Pancreas (tissue), 10 donors: ENCODE measurements at regions not wholly inside any gene's neighbourhood (a gene's known extent, or its start where the extent isn't known, plus 50 kb on each side); places are given as distances from the start of the nearest gene placed in this dataset.

Experiments used
- ATAC-seq, 4 donors: fragments of 200-7000 bp; cut with Tn5 transposase; one replicate each; pipeline versions ENCODE4 v1.8.0 to v1.9.1; 2020; ENCODE audit warnings: mild to moderate bottlenecking in 4 of 4, moderate library complexity in 4 of 4
- DNase-seq, 6 donors: peaks; one replicate each; pipeline ENCODE4 v3.0.0-alpha.2; 2020
- FAIRE-seq: peaks from 2 replicates; lab custom pipeline; 2012; peaks lifted over from hg19 to GRCh38; lab: Jason Lieb, UNC
- H3K27ac ChIP-seq, 4 donors: fragments of 200-600 bp; sonication (generic); 1 replicate in 3 of 4; 2 replicates in 1 of 4; pipeline versions ENCODE4 v1.5.0 to v1.8.0; 2020
- H3K27me3 ChIP-seq, 4 donors: fragments of 200-600 bp; one replicate each; pipeline ENCODE4 v1.8.0; 2021
- H3K36me3 ChIP-seq, 3 donors: fragments of 200-600 bp; sonication (generic) in 1 of 3; one replicate each; pipeline versions ENCODE4 v1.5.0 to v1.8.0; 2020 to 2021
- H3K4me1 ChIP-seq, 3 donors: fragments of 200-600 bp; one replicate each; pipeline ENCODE4 v1.8.0; 2021
- H3K4me3 ChIP-seq, 4 donors: fragments of 200-600 bp; sonication (generic) in 2 of 4; one replicate each; pipeline versions ENCODE4 v1.5.0 to v1.8.0; 2020 to 2021
- H3K9me3 ChIP-seq, 4 donors: fragments of 200-600 bp; one replicate each; pipeline ENCODE4 v1.8.0; 2021
- CTCF ChIP-seq, 4 donors: fragments of 200-600 bp; sonication (generic) in 3 of 4; IDR thresholded peaks; one replicate each; pipeline versions ENCODE4 v1.5.0 to v1.8.0; 2021; ENCODE audit warnings: antibody characterized with exemption in 4 of 4
- WGBS, 2 donors: extraction: QIAGEN DNeasy Blood & Tissue Kit; methylation state at CpG; one replicate each; pipeline ENCODE4 v1.1.7; 2013; 5-methylcytosine and 5-hydroxymethylcytosine counted together
- intact Hi-C, 3 donors: fragments of 100-400 bp; cut with DNase I; formaldehyde crosslinking; loops; one replicate each; pipeline versions ENCODE4 v1.11.1 to v1.14.2; 2022
- donor health status: healthy with polysubstance abuse.
- donor health status: DM: no; HTN: no; CAD: no; lungs with moderate emphysema.
- donor health status: DM: no; HTN: no; CAD: no.
- donor health status: control.
- donor health status: control.
- donor health status: Bipolar disorder and iron deficiency.
- donor health status: DM: yes; HTN: yes; CAD: no.
- donor health status: DM: no; HTN: no; CAD: no.
- donor health status: DM: no; HTN: no; CAD: no.
- donor health status: DM: yes; HTN: yes; CAD: no.

- Histone ChIP-seq H3K4me3 (no peak overlapping the region), H3K27me3 (no peaks in the 10 kb centered on the region), H3K9me3 (no peaks in the 10 kb centered on the region), H3K36me3 (no peaks in the 10 kb centered on the region), H3K4me1 (no peaks in the 10 kb centered on the region), H3K27ac (no peak overlapping the region)
- no peak for FAIRE-seq
- no peak for TF ChIP-seq CTCF (IDR thresholded peaks at IDR 0.05)
- DNase-seq = no peak
- 32 to 33% methylated on average over 2 of the region's 2 CpGs for WGBS, 2 donors
- ATAC-seq = no peak
- intact Hi-C loops = no loop called here
These were observed 151.0 kb upstream of the PTCH1 start for GRCh38 chr9:95667789-95668188.

GRCh38 chr9:95666785-95667155, 150.0 kb upstream of the PTCH1 start:
- Histone ChIP-seq H3K4me1 (no peaks in the 10 kb centered on the region), H3K36me3 (no peaks in the 10 kb centered on the region), H3K27me3 (no peaks in the 10 kb centered on the region), H3K9me3 (no peaks in the 10 kb centered on the region), H3K4me3 (no peak overlapping the region), H3K27ac (no peak overlapping the region)
- WGBS, 2 donors = 54 to 56% methylated on average over 4 of the region's 4 CpGs
- FAIRE-seq (no peak), DNase-seq (no peak), ATAC-seq (no peak)
- intact Hi-C loops = no loop called here
- TF ChIP-seq CTCF (IDR thresholded peaks at IDR 0.05) = no peak

GRCh38 chr9:95666096-95666784, 149.5 kb upstream of the PTCH1 start:
- FAIRE-seq (no peak), DNase-seq (no peak), ATAC-seq (peak in 1 of 4 donors; percentile 32)
- WGBS, 2 donors = 70 to 76% methylated on average over 13 of the region's 13 CpGs
- H3K4me3 ChIP-seq = no peak overlapping the region
- intact Hi-C loops = no loop called here
- H3K4me1 ChIP-seq = no peaks in the 10 kb centered on the region
- TF ChIP-seq CTCF (IDR thresholded peaks at IDR 0.05) = no peak
- H3K36me3 ChIP-seq = no peaks in the 10 kb centered on the region
- no peaks in the 10 kb centered on the region for H3K27me3 ChIP-seq
- H3K27ac ChIP-seq = no peak overlapping the region
- no peaks in the 10 kb centered on the region for H3K9me3 ChIP-seq

- 61 to 66% methylated on average over 2 of the region's 2 CpGs for WGBS, 2 donors
These were observed 136.5 kb upstream of the PTCH1 start for GRCh38 chr9:95653246-95653645.

More at GRCh38 chr9:95653246-95653645, 136.5 kb upstream of the PTCH1 start:
- FAIRE-seq = no peak
- intact Hi-C loops = no loop called here
- TF ChIP-seq CTCF (IDR thresholded peaks at IDR 0.05) = no peak
- Histone ChIP-seq H3K4me3 (no peak overlapping the region), H3K9me3 (no peaks in the 10 kb centered on the region), H3K4me1 (no peaks in the 10 kb centered on the region), H3K27ac (no peak overlapping the region), H3K36me3 (no peaks in the 10 kb centered on the region), H3K27me3 (peaks cover 0 to 4% (median 0%) of the 10 kb centered on the region in 4 donors)
- DNase-seq = no peak
- no peak for ATAC-seq
